GM18507 (cell line): ENCODE measurements at regions not wholly inside any gene's neighbourhood (a gene's known extent, or its start where the extent isn't known, plus 50 kb on each side); places are given as distances from the start of the nearest gene placed in this dataset.
A peak's percentile ranks its signal among the peaks of the same experiment; 100 is the strongest.
"Not testable (repeated sequence)": the region's sequence is repeated elsewhere in the genome, so short reads cannot be mapped to it uniquely, and the experiment has no call there.

Experiments used
- DNase-seq: peaks from one replicate; pipeline ENCODE4 v3.0.0; 2011; ENCODE audit warnings: low read depth; ENCODE audit not compliant: insufficient read length; ENCODE audit errors: extremely low spot score
- FAIRE-seq: peaks from 2 replicates; lab custom pipeline; 2011; peaks lifted over from hg19 to GRCh38; lab: Jason Lieb, UNC

DNA sequence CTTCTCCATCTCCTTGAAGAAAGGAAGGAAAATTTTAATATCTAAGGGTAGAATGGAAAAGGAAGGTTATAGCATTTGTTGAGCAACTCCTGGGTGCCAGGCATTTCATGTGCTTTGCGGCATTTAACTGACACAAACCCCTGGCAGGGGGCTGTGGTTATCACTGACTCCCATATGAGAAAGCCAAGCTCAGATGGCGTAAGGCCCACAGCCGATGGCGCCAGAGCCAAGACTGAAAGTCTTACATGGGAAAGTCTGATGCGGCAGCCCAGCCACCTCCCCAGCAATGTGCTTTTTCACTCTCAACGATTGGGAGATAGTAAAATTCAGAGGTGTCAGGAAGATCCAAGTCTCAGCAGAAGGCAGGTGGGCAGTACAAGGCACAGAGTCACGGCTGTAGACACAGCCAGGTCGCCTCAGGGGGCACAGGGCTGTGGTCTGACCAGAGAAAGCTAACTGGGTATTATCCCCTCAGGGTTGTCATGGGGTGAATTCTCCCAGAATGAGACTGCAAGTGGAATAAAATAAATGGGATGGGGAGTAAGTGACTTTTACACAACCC lies 324.2 kb upstream of the NCKAP5 start:
- DNase-seq (no peak), FAIRE-seq (no peak)

DNA sequence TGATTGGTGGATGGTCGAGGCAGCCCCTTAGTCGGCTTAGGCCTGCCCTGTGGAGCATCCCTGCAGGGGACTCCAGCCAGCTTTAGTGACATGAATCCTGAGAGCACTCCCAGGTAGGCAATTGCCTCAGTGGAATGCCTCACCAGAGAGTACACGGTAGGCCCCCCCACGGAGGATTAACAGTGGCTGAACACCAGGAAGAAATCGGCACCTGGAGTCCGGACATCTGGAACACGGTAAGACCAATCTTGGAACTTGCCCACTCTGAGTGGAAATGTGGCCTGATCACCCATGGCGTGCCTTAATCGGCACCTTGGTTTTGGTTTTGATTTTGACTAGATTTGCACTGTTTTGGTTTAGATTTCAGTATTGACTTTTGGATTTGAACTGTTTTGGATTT lies 326.2 kb upstream of the NCKAP5 start:
- FAIRE-seq (no peak), DNase-seq (no peak)

DNA sequence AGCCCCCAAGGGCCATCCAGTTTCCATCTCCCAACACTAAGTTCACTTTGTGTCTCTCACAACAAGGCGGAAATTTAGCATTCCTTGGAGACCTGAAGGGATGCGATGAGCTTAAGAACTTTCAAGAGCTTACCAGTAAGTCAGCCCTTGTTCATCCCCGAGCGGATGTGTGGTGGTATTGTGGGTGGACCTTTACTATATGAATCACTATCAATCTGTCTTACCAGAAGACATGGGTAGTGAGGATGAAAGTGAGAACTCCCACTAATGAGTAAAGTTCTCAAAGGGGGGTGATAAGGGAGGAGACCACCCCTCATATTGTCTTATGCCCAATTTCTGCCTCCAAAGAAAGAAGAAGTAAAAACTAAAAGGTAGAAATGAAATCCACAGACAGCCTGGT lies 329.6 kb upstream of the NCKAP5 start:
- not testable (repeated sequence) for FAIRE-seq, DNase-seq

DNA sequence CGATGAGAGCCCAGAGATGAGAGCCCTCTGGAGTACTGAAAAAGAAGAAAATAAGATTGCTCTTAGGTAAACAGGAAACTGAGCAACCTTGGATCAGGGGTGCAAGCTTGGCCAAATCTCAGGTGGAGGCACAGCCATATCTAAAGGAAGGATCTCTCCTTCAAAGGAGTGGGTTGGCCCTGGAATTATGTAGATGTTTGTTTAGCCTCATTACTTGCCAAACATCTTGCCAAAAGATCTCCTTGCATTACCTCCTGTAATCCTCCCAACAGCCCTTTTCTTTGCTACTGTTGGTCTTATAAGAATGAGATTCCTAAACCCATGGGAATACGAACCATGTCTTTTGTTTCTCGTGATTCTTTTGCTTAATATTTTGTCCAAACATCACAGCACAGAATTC lies 332.6 kb upstream of the NCKAP5 start:
- DNase-seq: no peak

DNA sequence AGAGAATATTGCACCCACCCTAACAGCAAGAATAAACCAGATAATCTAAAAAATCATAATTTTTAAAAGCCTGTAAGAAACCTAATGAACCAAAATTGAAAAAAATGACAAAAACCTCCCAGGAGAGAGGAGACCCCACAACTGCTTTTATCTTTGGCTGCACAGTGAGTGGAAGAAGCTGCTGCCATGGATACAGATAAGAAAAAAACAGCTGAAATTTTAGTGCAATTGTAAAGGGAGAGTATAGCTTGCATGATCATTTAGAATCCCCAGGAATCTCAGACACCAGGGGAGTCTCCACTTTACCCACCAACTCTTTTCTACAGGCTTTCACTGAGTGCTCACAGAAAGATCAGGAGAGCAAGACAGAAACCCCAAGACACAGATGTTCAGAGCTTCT lies 338.1 kb upstream of the NCKAP5 start:
- FAIRE-seq (no peak), DNase-seq (no peak)

More for the DNA sequence above, 332.6 kb upstream of the NCKAP5 start:
- no peak for FAIRE-seq

DNA sequence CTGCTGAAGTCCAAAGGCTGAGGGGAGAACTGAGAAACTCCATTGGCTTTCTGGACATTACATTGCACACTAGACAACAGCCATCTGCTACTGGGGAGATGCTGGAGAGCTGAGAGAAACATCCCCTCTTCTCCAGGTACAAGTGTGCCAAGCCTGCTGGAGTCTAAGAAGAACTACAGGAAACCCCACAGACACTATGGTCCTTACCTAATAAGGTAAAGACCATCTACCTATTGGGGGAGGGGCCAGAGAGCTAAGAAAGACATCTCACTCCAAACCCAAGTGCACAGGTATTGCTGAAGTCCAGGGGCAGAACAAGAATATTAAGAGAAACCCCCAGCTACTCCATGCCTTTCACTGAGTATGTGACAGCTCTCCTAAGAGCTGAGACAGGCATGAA lies 338.7 kb upstream of the NCKAP5 start:
- no peak for DNase-seq
- no peak for FAIRE-seq

DNA sequence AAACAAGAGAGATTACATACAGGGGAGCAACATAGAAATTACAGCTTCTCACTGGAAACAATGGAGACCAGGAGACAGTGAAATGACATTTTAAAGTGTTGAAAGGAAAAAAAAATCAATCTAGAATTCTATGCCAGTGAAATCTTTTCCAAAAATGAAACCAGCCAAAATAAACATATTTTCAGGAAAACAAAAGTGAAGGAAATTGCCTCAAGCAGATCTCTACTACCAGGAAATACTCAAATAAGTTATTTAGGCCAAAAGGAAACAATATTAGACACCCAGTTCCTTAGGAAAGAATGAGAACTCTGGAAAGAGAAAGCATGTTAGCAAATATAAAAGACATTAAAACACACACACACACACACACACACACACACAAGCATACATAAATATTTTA lies 339.9 kb upstream of the NCKAP5 start:
- DNase-seq (no peak), FAIRE-seq (no peak)

DNA sequence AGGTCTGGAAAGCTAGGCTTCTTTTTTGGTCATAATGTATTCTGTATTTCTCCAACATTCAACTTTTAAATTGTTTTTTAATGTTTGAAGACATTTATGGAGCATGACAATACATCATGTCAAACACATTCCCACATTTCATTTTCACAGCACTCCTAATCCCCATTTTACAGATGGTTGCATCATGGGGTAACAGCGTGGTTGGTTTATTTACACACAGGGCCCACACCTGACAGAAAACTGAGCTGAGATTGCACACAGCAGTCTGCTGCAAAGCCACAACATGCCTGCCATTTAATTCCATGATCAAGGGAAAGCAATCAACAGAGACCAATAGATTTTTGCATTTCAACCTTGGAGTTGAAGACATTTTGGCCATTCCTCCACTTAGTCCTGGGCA lies 335.7 kb upstream of the MGAT5 start:
- DNase-seq (no peak), FAIRE-seq (no peak)

DNA sequence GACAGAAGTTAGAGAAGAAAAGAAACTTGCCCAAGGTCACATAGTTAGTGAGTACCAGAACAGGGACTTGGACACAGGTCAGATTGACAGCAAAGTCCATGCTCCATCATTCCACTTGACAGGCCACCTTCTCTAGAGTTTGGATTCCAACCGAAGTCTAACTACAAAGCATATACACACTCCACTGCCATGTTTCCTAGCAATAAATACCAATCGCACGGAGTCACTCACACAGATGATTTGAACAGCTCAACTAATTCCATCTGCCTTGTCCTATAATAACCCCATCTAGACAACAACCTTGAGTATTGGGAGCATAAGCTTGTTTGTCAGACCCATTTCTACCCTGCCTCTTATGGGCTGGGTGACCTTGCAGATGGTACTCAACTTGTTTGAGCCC lies 334.6 kb upstream of the MGAT5 start:
- FAIRE-seq (no peak), DNase-seq (no peak)

DNA sequence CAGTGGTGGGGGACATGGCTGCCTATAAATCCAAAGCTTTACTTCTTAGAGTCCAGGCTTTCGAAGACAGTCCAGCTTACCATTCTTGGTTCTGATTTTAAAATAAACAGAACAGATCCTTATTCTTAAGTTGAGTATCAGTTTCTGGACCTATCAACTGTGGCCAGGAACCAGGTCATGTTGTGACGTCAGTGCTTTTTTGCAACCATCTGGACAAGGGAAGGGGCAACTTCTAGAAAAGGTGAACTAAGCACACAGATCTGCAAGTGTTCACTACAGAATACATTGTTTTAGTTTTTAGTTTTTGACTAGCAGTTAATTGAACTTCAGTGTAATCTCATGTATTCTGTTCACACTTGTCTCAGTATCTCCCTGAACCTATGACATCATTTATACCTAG lies 326.0 kb upstream of the MGAT5 start:
- DNase-seq (no peak), FAIRE-seq (no peak)

DNA sequence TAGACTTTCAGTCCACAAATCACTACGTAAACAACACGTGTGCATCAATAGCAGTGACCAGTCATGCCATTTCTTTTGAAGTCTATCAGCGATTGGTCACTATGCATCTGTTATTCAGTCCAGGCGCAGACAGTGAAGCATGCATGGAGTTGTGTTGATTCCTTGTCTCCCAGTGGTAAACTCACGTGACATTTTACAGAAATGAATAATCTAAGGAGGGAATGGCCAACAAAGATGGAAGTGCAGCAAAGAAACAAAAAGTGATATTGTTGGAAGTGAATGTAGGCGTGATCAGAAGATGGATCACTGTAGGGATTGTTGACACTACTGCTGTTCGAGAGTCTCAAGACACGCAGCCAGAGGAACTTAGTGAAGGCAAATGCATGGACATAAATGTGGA lies 317.8 kb upstream of the MGAT5 start:
- FAIRE-seq (no peak), DNase-seq (no peak)

DNA sequence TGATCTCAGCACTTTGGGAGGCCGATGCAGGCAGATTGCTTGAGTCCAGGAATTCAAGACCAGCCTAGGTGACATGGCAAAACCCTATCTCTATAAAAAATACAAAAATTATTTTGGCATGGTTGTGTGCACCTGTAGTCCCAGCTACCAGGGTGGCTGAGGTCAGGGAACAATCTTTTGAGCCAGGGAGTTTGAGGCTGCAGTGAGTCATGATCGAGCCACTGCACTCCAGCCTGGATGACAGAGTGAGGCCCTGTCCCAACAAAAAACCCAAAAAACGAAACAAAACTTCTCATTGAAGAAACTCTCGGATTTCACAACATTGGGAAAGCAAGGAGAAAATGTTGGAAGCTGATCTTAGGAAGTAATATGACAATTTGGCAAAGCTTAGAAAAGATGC lies 317.3 kb upstream of the MGAT5 start:
- no peak for FAIRE-seq
- no peak for DNase-seq

DNA sequence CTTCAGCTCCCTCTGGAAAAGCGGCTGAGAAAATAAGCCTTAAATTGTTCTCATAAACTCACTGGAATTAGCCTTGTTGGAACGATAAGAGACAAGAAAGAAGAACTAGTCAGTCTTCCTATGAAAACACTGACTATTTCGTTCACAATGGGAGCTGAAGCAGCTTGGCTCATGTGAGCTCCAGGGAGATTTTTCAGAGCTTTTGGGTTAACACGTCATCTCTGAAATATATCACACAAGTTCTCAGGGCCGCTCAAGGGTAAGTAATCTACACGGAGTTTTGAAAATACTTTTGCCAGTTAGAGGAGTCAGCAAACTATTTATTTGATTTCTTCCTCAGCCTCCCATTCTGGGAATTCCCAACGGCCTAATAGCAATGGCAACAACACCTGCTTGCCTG lies 316.2 kb upstream of the MGAT5 start:
- no peak for FAIRE-seq
- no peak for DNase-seq

DNA sequence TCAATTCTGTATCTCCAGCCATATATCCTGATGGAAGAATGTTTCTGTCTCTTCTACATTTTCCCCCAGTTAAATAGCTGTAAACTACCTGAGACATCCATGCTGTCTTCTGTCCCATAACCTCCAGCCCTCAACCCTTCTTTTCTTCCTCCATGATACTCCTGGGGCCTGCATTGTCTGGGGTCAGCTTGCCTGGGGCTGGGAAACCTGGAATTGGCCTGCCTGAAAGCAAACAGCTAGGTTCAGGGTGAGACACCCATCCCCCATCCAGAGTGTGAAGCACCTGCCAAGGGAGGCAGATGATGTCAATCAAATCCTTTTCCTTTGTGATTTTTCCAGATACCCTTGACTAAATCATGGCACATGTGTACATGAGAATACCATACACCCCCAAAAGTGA lies 313.7 kb upstream of the MGAT5 start:
- no peak for FAIRE-seq
- no peak for DNase-seq

DNA sequence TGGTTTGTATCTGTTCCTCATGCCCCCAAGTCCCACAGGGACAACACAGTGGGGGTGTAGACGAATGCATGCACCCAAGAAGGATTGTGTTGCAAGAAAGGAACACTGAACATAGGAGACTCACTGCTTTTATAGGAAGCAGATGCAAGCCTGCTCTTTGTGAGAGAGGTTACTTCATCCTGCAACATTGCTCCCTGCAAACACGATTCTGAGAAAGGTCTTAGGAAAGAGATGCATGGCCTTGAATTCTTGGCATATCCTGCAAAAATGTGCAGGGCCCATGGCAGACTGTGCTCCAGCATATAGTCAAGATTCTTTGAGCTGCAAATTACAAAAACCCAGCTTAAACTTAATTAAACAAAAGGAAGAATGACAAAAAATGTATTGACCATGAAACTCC lies 312.2 kb upstream of the MGAT5 start:
- DNase-seq (no peak), FAIRE-seq (no peak)

DNA sequence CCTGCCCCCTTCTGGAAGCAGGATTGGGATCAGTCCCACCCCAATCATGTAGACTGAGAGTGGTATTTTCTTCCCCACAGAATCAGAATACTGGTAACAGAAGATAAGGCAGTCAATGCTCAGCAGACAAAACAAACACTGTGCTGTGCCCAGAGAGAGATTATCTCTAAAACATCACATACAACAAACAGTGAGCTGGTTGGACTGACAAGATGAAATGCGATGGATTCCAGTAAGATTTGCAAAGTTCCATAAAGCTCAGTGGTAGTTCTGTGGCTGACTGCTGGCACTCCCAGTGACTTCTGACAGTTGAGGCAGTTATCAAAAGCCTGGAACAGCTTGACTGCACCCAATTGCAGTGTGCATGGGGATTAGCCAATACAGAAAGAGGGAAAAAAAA lies 311.5 kb upstream of the MGAT5 start:
- no peak for DNase-seq
- FAIRE-seq: no peak

DNA sequence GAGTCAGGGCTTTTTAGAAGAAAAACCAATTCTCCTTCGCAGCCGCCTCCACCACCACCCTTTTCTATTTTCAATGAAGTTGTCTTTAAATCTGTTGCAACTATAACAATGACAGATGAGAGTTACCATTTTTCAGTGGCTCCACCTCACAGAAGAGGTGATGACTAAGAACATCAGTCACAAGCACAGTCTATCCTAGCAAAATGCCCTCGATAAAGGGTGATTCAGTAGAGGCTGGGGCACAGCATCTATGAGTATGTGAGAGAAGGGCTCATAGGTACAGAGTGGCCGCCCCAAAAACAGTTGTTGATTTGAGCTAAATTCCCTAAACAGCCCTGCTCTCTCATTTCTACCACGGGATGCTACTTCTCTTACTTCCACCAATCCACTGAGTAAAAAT lies 310.8 kb upstream of the MGAT5 start:
- FAIRE-seq: no peak
- DNase-seq: no peak

DNA sequence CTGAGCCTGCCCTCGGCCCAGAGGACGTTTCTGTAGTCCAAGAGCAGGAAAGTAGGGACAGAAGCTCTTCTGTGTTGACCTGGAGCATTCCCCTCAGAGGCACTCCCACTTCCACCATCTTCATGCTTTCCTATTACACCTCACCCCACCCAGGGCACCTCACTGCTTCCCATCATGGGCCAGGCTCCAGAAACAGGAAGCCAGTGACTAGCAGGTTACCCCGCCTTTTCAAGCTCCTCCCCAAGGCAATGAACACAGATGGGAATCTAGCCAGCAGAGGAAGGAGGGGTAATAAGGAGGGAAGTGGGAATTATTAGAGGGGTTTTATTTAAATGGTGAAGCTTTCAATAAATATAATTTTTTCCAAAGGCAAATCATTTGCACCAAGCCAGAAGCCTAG lies 308.8 kb upstream of the MGAT5 start:
- DNase-seq (no peak), FAIRE-seq (no peak)

DNA sequence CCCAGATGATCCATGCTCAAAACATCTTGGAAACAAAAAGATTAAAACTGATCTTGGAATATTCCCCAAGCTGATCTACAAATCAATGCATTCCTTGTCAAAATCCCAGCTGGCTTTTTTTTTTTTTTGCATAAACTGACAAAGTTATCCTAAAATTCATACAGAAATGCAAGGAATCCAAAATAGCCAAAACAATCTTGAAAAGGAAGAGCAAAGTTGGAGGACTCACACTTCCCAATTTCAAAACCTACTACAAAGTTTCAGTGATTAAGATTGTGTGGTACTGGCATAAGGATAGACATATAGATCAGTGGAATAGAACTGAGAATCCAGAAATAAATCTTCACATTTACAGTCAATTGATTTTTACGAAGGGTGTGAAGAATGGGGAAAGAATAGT lies 306.8 kb upstream of the MGAT5 start:
- FAIRE-seq (no peak), DNase-seq (no peak)

DNA sequence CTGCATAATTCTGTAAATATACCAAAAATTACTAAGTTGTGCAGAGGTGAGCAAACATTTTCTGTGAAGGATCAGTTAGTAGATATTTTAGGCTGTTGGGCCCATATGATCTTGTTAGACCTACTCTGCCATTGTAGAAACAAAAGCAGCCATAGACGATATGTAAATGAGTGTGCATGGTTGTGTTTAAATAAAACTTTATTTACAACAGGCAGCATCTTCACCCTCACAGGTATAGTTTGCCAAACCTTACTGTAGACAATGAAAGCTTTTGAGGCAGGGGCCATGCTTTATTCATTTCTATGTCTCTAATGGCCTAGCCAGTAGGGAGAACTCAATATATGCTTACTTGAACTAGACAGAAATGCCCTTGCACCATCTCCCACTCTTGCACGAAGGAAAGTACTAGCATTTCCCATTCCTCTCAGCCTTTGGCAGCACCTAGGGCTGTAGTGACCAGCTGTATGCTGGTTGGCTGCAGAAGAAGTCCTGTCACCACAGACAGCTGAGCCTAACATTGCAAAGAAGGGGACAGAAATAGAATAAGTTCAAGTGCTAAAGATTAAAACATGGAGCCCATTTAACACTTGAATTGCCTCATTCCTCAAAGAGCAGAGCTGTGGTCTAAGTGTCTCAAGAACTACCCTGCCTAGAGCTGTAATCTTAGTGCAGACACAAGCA lies 305.1 kb upstream of the MGAT5 start:
- no peak for DNase-seq
- FAIRE-seq: no peak

DNA sequence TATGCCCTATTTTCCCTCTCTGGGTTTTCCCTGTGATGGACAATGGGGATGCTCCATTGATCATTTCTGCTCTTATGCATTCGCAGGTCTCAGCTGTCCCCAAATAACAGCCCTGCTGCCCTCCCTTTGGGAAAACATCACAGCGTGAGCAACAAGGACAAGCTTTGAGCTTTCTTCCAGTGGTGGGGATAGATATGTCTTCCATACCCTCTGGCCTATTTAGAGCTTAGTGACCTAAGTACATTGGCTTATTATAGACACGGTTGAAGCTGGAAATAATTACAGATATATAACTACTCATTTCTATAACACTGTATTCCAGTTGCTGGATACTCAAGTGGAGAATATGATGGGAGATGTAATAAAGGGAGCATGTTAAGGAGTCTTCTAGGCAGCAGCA lies 304.3 kb upstream of the MGAT5 start:
- FAIRE-seq (no peak), DNase-seq (no peak)

DNA sequence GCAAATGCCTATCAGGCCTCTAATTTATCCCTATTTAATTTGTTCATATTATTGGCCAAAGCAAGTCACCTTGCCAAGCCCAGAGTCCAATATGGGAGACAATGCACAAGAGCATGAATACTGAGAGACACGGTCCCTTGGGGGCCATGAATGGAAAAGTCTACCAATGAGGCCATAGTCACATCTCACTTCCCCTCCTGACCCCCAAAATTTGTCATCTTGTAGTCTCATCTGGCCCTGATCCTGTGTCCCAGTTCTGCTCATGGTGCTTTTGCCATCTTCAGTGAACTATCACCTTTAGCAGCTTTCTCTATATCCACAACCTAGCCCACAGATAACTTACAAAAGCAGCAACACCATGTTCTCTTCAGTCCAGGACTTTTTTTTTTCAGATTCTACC lies 302.7 kb upstream of the MGAT5 start:
- DNase-seq: no peak
- peak; percentile 18 for FAIRE-seq
